NB4 (cell line): ENCODE measurements at regions not wholly inside any gene's neighbourhood (a gene's known extent, or its start where the extent isn't known, plus 50 kb on each side); places are given as distances from the start of the nearest gene placed in this dataset.

Source experiments
- DNase-seq: peaks from one replicate; pipeline ENCODE4 v3.0.0; 2010; ENCODE audit warnings: low read depth
- H3K4me3 ChIP-seq: one replicate; pipeline ENCODE4 v1.5.1; 2011; ENCODE audit warnings: mild to moderate bottlenecking, low read depth, low read length, moderate library complexity
- MYC ChIP-seq: IDR thresholded peaks from 2 replicates; pipeline ENCODE4 v1.6.1; 2011; ENCODE audit warnings: low read depth, low read length
- POLR2A ChIP-seq: IDR thresholded peaks from 2 replicates; pipeline ENCODE4 v1.6.1; 2011; ENCODE audit warnings: mild to moderate bottlenecking; ENCODE audit not compliant: insufficient read length; ENCODE audit errors: extremely low read depth
- TF ChIP-seq, protein P1 (sequence below): IDR thresholded peaks from one replicate; pipeline ENCODE4 v1.5.1; 2012; ENCODE audit warnings: low read depth, low read length
- TF ChIP-seq, protein P2 (sequence below): IDR thresholded peaks from 2 replicates; pipeline ENCODE4 v1.6.1; 2011; ENCODE audit warnings: low read depth, low read length

DNA sequence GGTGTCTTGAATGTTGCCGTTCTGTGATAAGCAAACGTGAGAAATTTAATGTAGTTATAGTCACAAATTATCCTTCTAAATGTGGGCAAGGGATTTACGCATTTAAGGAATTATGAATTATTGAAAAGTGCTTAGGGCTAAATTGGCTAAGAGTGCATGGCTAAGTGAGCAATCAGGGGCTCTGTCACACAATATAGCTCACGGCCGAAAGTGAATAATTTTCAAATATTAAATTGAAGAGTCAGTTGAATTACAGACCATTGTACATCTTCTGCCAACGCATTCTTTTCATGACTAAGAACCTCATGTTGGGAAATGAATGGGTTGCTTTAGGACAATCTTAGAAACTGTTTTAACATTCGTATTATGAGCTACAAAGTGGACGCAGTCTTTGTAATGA is 1832.9 kb upstream of the LRRTM1 start:
- no peak overlapping the region for H3K4me3 ChIP-seq
- no peak for DNase-seq
- TF ChIP-seq, protein P1, sequence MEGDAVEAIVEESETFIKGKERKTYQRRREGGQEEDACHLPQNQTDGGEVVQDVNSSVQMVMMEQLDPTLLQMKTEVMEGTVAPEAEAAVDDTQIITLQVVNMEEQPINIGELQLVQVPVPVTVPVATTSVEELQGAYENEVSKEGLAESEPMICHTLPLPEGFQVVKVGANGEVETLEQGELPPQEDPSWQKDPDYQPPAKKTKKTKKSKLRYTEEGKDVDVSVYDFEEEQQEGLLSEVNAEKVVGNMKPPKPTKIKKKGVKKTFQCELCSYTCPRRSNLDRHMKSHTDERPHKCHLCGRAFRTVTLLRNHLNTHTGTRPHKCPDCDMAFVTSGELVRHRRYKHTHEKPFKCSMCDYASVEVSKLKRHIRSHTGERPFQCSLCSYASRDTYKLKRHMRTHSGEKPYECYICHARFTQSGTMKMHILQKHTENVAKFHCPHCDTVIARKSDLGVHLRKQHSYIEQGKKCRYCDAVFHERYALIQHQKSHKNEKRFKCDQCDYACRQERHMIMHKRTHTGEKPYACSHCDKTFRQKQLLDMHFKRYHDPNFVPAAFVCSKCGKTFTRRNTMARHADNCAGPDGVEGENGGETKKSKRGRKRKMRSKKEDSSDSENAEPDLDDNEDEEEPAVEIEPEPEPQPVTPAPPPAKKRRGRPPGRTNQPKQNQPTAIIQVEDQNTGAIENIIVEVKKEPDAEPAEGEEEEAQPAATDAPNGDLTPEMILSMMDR, result no peak
- TF ChIP-seq POLR2A, result no peak
- no peak for TF ChIP-seq MYC
- TF ChIP-seq, protein P2, sequence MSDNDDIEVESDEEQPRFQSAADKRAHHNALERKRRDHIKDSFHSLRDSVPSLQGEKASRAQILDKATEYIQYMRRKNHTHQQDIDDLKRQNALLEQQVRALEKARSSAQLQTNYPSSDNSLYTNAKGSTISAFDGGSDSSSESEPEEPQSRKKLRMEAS, result no peak

DNA sequence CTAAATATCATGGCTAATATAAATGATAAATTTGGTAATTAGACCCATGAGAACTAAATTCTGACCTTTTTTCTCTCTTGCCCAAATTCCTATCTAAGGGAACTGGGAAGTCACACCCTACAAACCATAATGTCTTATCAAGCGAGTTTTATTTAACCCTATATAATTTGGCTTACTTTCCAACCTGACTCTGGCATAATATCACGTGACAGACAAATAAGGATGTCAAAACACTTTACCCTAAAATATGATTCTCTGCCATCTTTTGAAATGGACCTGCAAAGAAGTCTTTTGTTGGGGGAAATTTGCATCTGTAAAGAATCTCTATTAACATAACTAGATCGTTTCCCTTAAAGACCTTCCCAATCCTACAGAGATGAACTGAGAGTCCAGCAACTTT is 1823.5 kb upstream of the LRRTM1 start:
- TF ChIP-seq, protein P2, result no peak
- TF ChIP-seq MYC (no peak), POLR2A (no peak)
- TF ChIP-seq, protein P1, result no peak
- H3K4me3 ChIP-seq, result no peak overlapping the region

DNA sequence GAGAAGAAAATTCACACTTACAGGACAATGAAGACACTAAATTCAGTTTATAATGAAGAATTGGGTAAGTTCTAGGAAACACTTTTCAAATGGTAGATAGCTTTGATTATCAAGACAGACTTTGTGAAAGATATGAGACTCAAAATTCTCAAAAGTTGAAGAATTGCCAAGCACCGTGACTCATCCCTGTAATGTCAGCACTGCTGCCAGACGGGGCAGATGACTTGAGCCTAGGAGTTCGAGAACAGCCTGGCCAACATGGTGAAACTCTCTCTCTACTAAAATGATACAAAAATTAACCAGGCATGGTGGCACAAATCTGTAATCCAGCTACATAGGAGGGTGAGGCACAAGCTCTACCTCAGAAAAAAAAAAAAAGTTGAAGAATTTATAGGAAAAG is 1820.1 kb upstream of the LRRTM1 start:
- DNase-seq, result no peak
- H3K4me3 ChIP-seq, result no peak overlapping the region
- TF ChIP-seq, protein P2, result no peak
- TF ChIP-seq POLR2A (no peak), MYC (no peak)
- TF ChIP-seq, protein P1, result no peak

More for the DNA sequence above, 1823.5 kb upstream of the LRRTM1 start:
- no peak for DNase-seq

DNA sequence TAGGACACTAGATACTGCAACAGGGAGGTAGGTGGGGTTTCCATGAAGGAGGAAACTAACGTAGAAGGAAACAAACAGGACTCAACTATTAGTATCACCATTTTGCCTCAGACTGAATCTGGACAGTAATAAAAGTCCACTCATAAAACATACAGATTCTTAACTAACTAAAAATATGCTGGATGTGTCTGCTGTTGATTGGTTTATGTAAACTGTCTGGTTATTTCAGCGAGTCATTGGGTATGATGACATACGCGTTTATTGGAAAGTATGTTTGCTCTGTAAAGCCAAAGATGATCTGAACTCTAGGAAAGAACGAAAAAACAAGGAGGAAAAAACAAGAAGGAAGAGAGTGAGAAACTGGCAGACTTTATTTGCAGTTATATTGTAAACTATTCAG is 1816.1 kb upstream of the LRRTM1 start:
- TF ChIP-seq, protein P1, result no peak
- no peak for TF ChIP-seq POLR2A
- TF ChIP-seq, protein P2, result no peak
- no peak for DNase-seq
- no peak overlapping the region for H3K4me3 ChIP-seq

DNA sequence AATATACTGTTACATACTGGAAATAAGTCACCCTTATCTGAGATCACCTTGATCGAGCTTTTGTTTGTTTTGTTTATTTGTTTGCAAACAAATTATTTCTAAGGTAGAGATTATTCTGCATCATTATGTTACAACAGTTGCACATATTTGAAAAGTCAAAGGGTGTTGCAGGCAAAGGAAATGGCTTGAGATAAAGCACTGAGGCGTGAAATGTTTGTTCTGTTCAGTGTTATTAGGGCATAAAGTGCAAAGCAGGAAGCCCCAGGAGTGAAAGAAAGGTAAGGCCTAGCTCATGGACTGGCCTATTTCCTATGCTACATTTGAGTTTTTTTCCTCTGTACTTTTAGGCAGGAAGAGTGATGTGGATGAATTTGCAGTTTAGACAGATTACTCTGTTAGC is 1815.6 kb upstream of the LRRTM1 start:
- no peak overlapping the region for H3K4me3 ChIP-seq
- DNase-seq, result no peak
- TF ChIP-seq, protein P2, result no peak
- TF ChIP-seq POLR2A (no peak), MYC (no peak)
- TF ChIP-seq, protein P1, result no peak

DNA sequence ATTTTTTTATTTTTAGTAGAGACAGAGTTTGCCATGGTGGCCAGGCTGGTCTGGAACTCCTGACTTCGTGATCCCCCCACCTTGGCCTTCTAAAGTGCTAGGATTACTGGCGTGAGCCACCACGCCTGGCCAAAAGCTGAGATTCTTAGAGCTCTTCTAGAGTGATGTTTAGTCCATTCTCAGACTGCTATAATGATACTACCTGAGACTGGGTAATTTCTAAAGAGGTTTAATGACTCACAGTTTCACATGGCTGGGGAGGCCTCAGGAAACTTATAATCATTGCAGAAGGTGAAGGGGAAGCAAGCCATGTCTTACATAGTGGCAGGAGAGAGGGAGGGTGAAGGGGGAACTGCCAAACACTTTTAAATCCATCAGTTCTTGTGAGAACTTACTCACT is 1804.9 kb upstream of the LRRTM1 start:
- H3K4me3 ChIP-seq, result no peak overlapping the region
- DNase-seq, result no peak
- TF ChIP-seq MYC, result no peak
- TF ChIP-seq, protein P2, result no peak
- no peak for TF ChIP-seq POLR2A
- TF ChIP-seq, protein P1, result no peak
